GM18868 (cell line): ENCODE measurements at regions not wholly inside any gene's neighbourhood (a gene's known extent, or its start where the extent isn't known, plus 50 kb on each side); places are given as distances from the start of the nearest gene placed in this dataset.
"Not testable (repeated sequence)": the region's sequence is repeated elsewhere in the genome, so short reads cannot be mapped to it uniquely, and the experiment has no call there.

Experiments
- ATAC-seq: cut with Tn5 transposase; IDR thresholded peaks from one replicate; pipeline ENCODE4 v1.9.1; 2021; ENCODE audit warnings: mild to moderate bottlenecking, moderate library complexity; ENCODE audit not compliant: unreplicated experiment

GRCh38 chr7:125491137-125491536 is 561.5 kb upstream of the POT1 start:
- peak; percentile 61 for ATAC-seq

GRCh38 chr7:125490167-125490566 is 560.5 kb upstream of the POT1 start:
- ATAC-seq, result no peak

GRCh38 chr7:125485223-125485622 is 555.6 kb upstream of the POT1 start:
- no peak for ATAC-seq

- no peak for ATAC-seq
Measured at GRCh38 chr7:125484755-125485154, 555.1 kb upstream of the POT1 start.

GRCh38 chr7:125481323-125481722 is 551.7 kb upstream of the POT1 start:
- no peak for ATAC-seq

- ATAC-seq, result no peak
Measured at GRCh38 chr7:125480762-125481161, 551.1 kb upstream of the POT1 start.

- no peak for ATAC-seq
Measured at GRCh38 chr7:125468855-125469174, 539.2 kb upstream of the POT1 start.

- ATAC-seq, result no peak
Measured at GRCh38 chr7:125467996-125468854, 538.6 kb upstream of the POT1 start.

GRCh38 chr7:125465527-125465926 is 535.9 kb upstream of the POT1 start:
- ATAC-seq, result no peak

GRCh38 chr7:125462615-125463014 is 533.0 kb upstream of the POT1 start:
- no peak for ATAC-seq

- ATAC-seq, result no peak
Measured at GRCh38 chr7:125459038-125459437, 529.4 kb upstream of the POT1 start.

- ATAC-seq, result no peak
Measured at GRCh38 chr7:125450749-125451148, 521.1 kb upstream of the POT1 start.

GRCh38 chr7:125445836-125446235 is 516.2 kb upstream of the POT1 start:
- no peak for ATAC-seq

- no peak for ATAC-seq
Measured at GRCh38 chr7:125444864-125445263, 515.2 kb upstream of the POT1 start.

GRCh38 chr7:125436220-125436619 is 506.6 kb upstream of the POT1 start:
- no peak for ATAC-seq

- ATAC-seq, result no peak
Measured at GRCh38 chr7:125431349-125431748, 501.7 kb upstream of the POT1 start.

- no peak for ATAC-seq
Measured at GRCh38 chr7:125430013-125430412, 500.4 kb upstream of the POT1 start.

GRCh38 chr7:125427676-125428075 is 498.1 kb upstream of the POT1 start:
- no peak for ATAC-seq

GRCh38 chr7:125425506-125425905 is 495.9 kb upstream of the POT1 start:
- no peak for ATAC-seq

GRCh38 chr7:125424721-125425120 is 495.1 kb upstream of the POT1 start:
- ATAC-seq, result no peak

- ATAC-seq, result peak; percentile 63
Measured at GRCh38 chr7:125423458-125424155, 494.0 kb upstream of the POT1 start.

- ATAC-seq, result not testable (repeated sequence)
Measured at GRCh38 chr7:125421407-125421806, 491.8 kb upstream of the POT1 start.
